SK-N-MC (cell line): ENCODE measurements at regions not wholly inside any gene's neighbourhood (a gene's known extent, or its start where the extent isn't known, plus 50 kb on each side); places are given as distances from the start of the nearest gene placed in this dataset.

ENCODE experiments used
- EZH2 ChIP-seq: fragments of 200-600 bp; sonication (generic); IDR thresholded peaks from one replicate; pipeline ENCODE4 v1.6.1; 2017; ENCODE audit warnings: antibody characterized with exemption
- FOXP2 ChIP-seq: optimal IDR thresholded peaks from 2 replicates; pipeline ENCODE3; 2011; ENCODE audit warnings: mild to moderate bottlenecking, moderate library complexity; ENCODE audit not compliant: insufficient read depth; ENCODE audit errors: extremely low read length, control extremely low read depth
- POLR2AphosphoS5 ChIP-seq: IDR thresholded peaks from 2 replicates; pipeline ENCODE4 v1.6.1; 2012; ENCODE audit warnings: mild to moderate bottlenecking, low read depth, low read length, borderline replicate concordance

DNA sequence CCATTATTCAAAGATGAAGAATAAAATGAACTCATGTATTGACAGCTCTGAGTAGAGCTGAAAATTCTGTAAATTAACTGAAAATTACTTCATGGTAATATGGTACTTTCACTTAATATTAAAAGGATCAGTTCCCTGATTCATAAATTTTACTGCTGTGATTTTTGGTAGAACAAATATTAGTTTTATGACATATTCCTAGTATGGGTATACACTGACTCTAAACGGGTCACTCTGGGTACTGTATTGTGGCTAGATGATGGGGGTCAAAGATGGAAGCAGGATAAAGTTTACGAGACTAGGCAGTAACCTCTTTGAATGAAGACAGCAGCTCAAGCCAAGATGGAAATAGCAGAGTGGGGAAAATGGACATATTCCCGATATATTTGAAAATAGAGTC lies 135.5 kb downstream of the NUAK1 start:
- TF ChIP-seq EZH2 = no peak
- no peak for TF ChIP-seq POLR2AphosphoS5
- no peak for TF ChIP-seq FOXP2
